A549 (cell line): ENCODE measurements at regions not wholly inside any gene's neighbourhood (a gene's known extent, or its start where the extent isn't known, plus 50 kb on each side); places are given as distances from the start of the nearest gene placed in this dataset.
A peak's percentile ranks its signal among the peaks of the same experiment; 100 is the strongest.

Source experiments
- ATAC-seq, 2 experiments: fragments of 200-7000 bp in 1 of 2; fragments of >200 bp in 1 of 2; cut with Nextera tagmentation in 1 of 2; cut with Tn5 transposase in 1 of 2; 3 replicates each; pipeline versions ENCODE4 v1.8.0 to v1.9.1; 2018 to 2020; ENCODE audit warnings: mild to moderate bottlenecking in 1 of 2, moderate library complexity in 1 of 2
- CTCF ChIA-PET: fragments of 300-600 bp; sonication (Branson Sonifier 250); formaldehyde crosslinking; extraction: SDS; loops from one replicate; lab custom pipeline; 2021; ENCODE audit warnings: antibody characterized with exemption, inconsistent platforms; lab: Yijun Ruan, JAX
- POLR2A ChIA-PET: fragments of 350-600 bp; formaldehyde crosslinking; extraction: SDS; loops from one replicate; lab custom pipeline; 2021; ENCODE audit warnings: antibody characterized with exemption, inconsistent platforms; lab: Yijun Ruan, JAX
- DNase-seq, 2 experiments: peaks; one replicate each; pipeline versions ENCODE4 v3.0.0 to v3.0.0-alpha.2; 2011 to 2016; ENCODE audit warnings: low read depth in 1 of 2, low spot score in 1 of 2
- FAIRE-seq: peaks from 2 replicates; lab custom pipeline; 2011; peaks lifted over from hg19 to GRCh38; lab: Jason Lieb, UNC
- H3K27ac ChIP-seq, 2 experiments: fragments of >200 bp; sonication (Bioruptor Twin); formaldehyde crosslinking; 3 replicates each; pipeline ENCODE4 v1.5.1; 2016 to 2017
- H3K4me1 ChIP-seq: fragments of >200 bp; sonication (Bioruptor Twin); formaldehyde crosslinking; 3 replicates; pipeline ENCODE4 v1.6.1; 2016
- H3K4me2 ChIP-seq: fragments of >200 bp; sonication (Bioruptor Twin); formaldehyde crosslinking; 3 replicates; pipeline ENCODE4 v1.6.1; 2016
- H3K4me3 ChIP-seq: fragments of >200 bp; sonication (Bioruptor Twin); formaldehyde crosslinking; 3 replicates; pipeline ENCODE4 v1.5.1; 2016
- H3K9me3 ChIP-seq: fragments of >200 bp; sonication (Bioruptor Twin); formaldehyde crosslinking; 3 replicates; pipeline ENCODE4 v1.6.1; 2016
- BCL3 ChIP-seq: fragments of >200 bp; sonication (Bioruptor Twin); formaldehyde crosslinking; IDR thresholded peaks from 3 replicates; pipeline ENCODE4 v1.6.1; 2016
- CBX8 ChIP-seq: fragments of 200-600 bp; sonication (generic); IDR thresholded peaks from 2 replicates; pipeline ENCODE4 v1.6.1; 2016
- CHD2 ChIP-seq: fragments of 150-350 bp; IDR thresholded peaks from 2 replicates; pipeline ENCODE4 v1.6.1; 2014; ENCODE audit warnings: low read length; ENCODE audit not compliant: partially characterized antibody
- CTCF ChIP-seq: fragments of >200 bp; sonication (Bioruptor Twin); formaldehyde crosslinking; IDR thresholded peaks from 3 replicates; pipeline ENCODE4 v1.5.1; 2016
- E2F6 ChIP-seq: IDR thresholded peaks from 2 replicates; pipeline ENCODE4 v1.6.1; 2012; ENCODE audit warnings: low read depth, borderline replicate concordance
- ELK1 ChIP-seq: fragments of 150-350 bp; IDR thresholded peaks from 2 replicates; pipeline ENCODE4 v1.6.1; 2014; ENCODE audit warnings: low read depth, mild to moderate bottlenecking, low read length
- EP300 ChIP-seq, 2 experiments: fragments of >200 bp; sonication (Bioruptor Twin); formaldehyde crosslinking; IDR thresholded peaks; 2 replicates in 1 of 2; 3 replicates in 1 of 2; pipeline ENCODE4 v1.6.1; 2016 to 2017
- FOSB ChIP-seq: fragments of 250-450 bp; sonication (Bioruptor Pico); IDR thresholded peaks from 2 replicates; pipeline ENCODE4 v1.5.0; 2020; ENCODE audit warnings: mild to moderate bottlenecking, moderate library complexity
- GATA3 ChIP-seq: IDR thresholded peaks from 2 replicates; pipeline ENCODE4 v1.6.1; 2012; ENCODE audit warnings: borderline replicate concordance
- HEYL ChIP-seq: fragments of 250-450 bp; sonication (Bioruptor Pico); IDR thresholded peaks from 2 replicates; pipeline ENCODE4 v1.8.0; 2021; ENCODE audit warnings: mild to moderate bottlenecking, moderate library complexity
- HOXB5 ChIP-seq: fragments of 250-450 bp; sonication (Bioruptor Pico); IDR thresholded peaks from 2 replicates; pipeline ENCODE4 v1.5.0; 2020; ENCODE audit warnings: mild to moderate bottlenecking, moderate library complexity
- KDM1A ChIP-seq: fragments of 200-600 bp; sonication (generic); IDR thresholded peaks from 2 replicates; pipeline ENCODE4 v1.6.1; 2016; ENCODE audit warnings: low read depth, mild to moderate bottlenecking
- MAX ChIP-seq: IDR thresholded peaks from 2 replicates; pipeline ENCODE4 v1.6.1; 2012
- NFE2L2 ChIP-seq: fragments of 150-350 bp; conservative IDR thresholded peaks from 2 replicates; pipeline ENCODE4 v1.6.1; 2014; ENCODE audit warnings: low read length
- NR3C1 ChIP-seq: fragments of >200 bp; sonication (Bioruptor Twin); formaldehyde crosslinking; IDR thresholded peaks from 3 replicates; pipeline ENCODE4 v1.6.1; 2017
- PHF8 ChIP-seq: fragments of 200-600 bp; sonication (generic); IDR thresholded peaks from 2 replicates; pipeline ENCODE4 v1.6.1; 2016; ENCODE audit warnings: low read depth, mild to moderate bottlenecking, antibody characterized with exemption, moderate library complexity, borderline replicate concordance
- RAD21 ChIP-seq, 2 experiments: fragments of >200 bp in 1 of 2; sonication (Bioruptor Twin) in 1 of 2; formaldehyde crosslinking in 1 of 2; IDR thresholded peaks in 1 of 2; conservative IDR thresholded peaks in 1 of 2; 2 replicates in 1 of 2; 3 replicates in 1 of 2; pipeline ENCODE4 v1.6.1; 2012 to 2018; ENCODE audit warnings: inconsistent platforms in 1 of 2
- RARB ChIP-seq: fragments of 250-450 bp; sonication (Bioruptor Pico); IDR thresholded peaks from 2 replicates; pipeline ENCODE4 v1.8.0; 2021; ENCODE audit warnings: mild to moderate bottlenecking, moderate library complexity
- SMC3 ChIP-seq: fragments of >200 bp; sonication (Bioruptor Twin); formaldehyde crosslinking; IDR thresholded peaks from 3 replicates; pipeline ENCODE4 v1.6.1; 2018; ENCODE audit warnings: inconsistent platforms
- SREBF2 ChIP-seq: fragments of 450-650 bp; IDR thresholded peaks from 2 replicates; pipeline ENCODE4 v1.6.1; 2014; ENCODE audit warnings: mild to moderate bottlenecking, moderate library complexity
- USF2 ChIP-seq: fragments of 450-650 bp; IDR thresholded peaks from 2 replicates; pipeline ENCODE4 v1.6.1; 2014; ENCODE audit warnings: antibody characterized with exemption
- ZC3H11A ChIP-seq: fragments of 450-650 bp; IDR thresholded peaks from 2 replicates; pipeline ENCODE4 v1.6.1; 2014; ENCODE audit warnings: antibody characterized with exemption, mild to moderate bottlenecking
- ZNF302 ChIP-seq: fragments of 250-450 bp; sonication (Bioruptor Pico); IDR thresholded peaks from 2 replicates; pipeline ENCODE4 v1.9.0; 2021; ENCODE audit warnings: inconsistent platforms, mild to moderate bottlenecking, moderate library complexity
- ZSCAN20 ChIP-seq: fragments of 250-450 bp; sonication (Bioruptor Pico); IDR thresholded peaks from 2 replicates; pipeline ENCODE4 v1.8.0; 2022; ENCODE audit warnings: mild to moderate bottlenecking, moderate library complexity
- WGBS: methylation state at CpG from one replicate; pipeline ENCODE4 v1.1.6; 2017; ENCODE audit errors: missing lambda C conversion rate; 5-methylcytosine and 5-hydroxymethylcytosine counted together

GRCh38 chr16:66272461-66272860 lies 94.0 kb upstream of the CDH5 start:
- CTCF ChIA-PET = interaction anchor here (3.9 kb wide), 1 partner anchor 43 kb away, joined by 17 read pairs; no protein-coding TSS in a partner anchor
- Histone ChIP-seq H3K4me3 (no peak overlapping the region), H3K9me3 (no peaks in the 10 kb centered on the region), H3K4me2 (no peak overlapping the region), H3K27ac (no peak overlapping the region), H3K4me1 (0 out of 3 replicates have a peak, but pooled peaks cover 2% of the 10 kb centered on the region)
- no peak for DNase-seq
- 41% methylated on average over 6 of the region's 6 CpGs for WGBS
- no peak for FAIRE-seq
- TF ChIP-seq SMC3 = no peak
- TF ChIP-seq ZSCAN20 (CRISPR knock-in tag) = no peak
- TF ChIP-seq CBX8 = no peak
- no peak for TF ChIP-seq ZC3H11A
- no peak for TF ChIP-seq RAD21 (conservative IDR thresholded peaks at IDR 0.05 in 1 of 2, IDR thresholded peaks at IDR 0.05 in 1 of 2)
- TF ChIP-seq ZNF302 = no peak
- no peak for TF ChIP-seq SREBF2
- no peak for ATAC-seq
- POLR2A ChIA-PET = no interaction called here

- no peak for FAIRE-seq
- ATAC-seq = no peak
- ChIA-PET CTCF (interaction anchor here (0.6 to 4.0 kb wide), 14 partner anchors 9 to 596 kb away, joined by 3 to 17 read pairs (median 4); no protein-coding TSS in a partner anchor), POLR2A (no interaction called here)
- H3K27ac ChIP-seq = no peak overlapping the region
- H3K4me3 ChIP-seq = no peak overlapping the region
- H3K4me2 ChIP-seq = peak overlapping the region; percentile 86; the same call in 1 of the 3 replicates
- no peaks in the 10 kb centered on the region for H3K9me3 ChIP-seq
- DNase-seq = no peak
- WGBS = 60% methylated on average over 13 of the region's 14 CpGs
- no peak for TF ChIP-seq NR3C1
- no peak for TF ChIP-seq BCL3
- TF ChIP-seq NFE2L2 = no peak
- TF ChIP-seq USF2 = no peak
- TF ChIP-seq HEYL = no peak
- no peak for TF ChIP-seq CHD2
- TF ChIP-seq ELK1 = no peak
- TF ChIP-seq E2F6 = no peak
- TF ChIP-seq HOXB5 (CRISPR knock-in tag) = no peak
- 0 out of 3 replicates have a peak, but pooled peaks cover 2% of the 10 kb centered on the region for H3K4me1 ChIP-seq
Measured at GRCh38 chr16:66271074-66272060, 95.1 kb upstream of the CDH5 start.

GRCh38 chr16:66270333-66270927 lies 96.1 kb upstream of the CDH5 start:
- ATAC-seq = peak; percentile 80 to 94
- no peak for FAIRE-seq
- ChIA-PET POLR2A (no interaction called here), CTCF (interaction anchor here (0.6 to 4.0 kb wide), 14 partner anchors 9 to 597 kb away, joined by 3 to 17 read pairs (median 4); no protein-coding TSS in a partner anchor)
- 0 out of 3 replicates have a peak overlapping the region, but pooled peaks have one; percentile 24 for H3K4me3 ChIP-seq
- peak overlapping the region; percentile 86 for H3K4me2 ChIP-seq
- WGBS = 21% methylated on average over 27 of the region's 48 CpGs
- 0 out of 3 replicates have a peak, but pooled peaks cover 2% of the 10 kb centered on the region for H3K4me1 ChIP-seq
- peak; percentile 73 to 85 for DNase-seq
- peak overlapping the region; percentile 37 to 69; a peak in 4 of 6 replicates for H3K27ac ChIP-seq
- no peaks in the 10 kb centered on the region for H3K9me3 ChIP-seq
- TF ChIP-seq KDM1A = peak; percentile 61; the same call in 1 of the 2 replicates
- TF ChIP-seq EP300 (IDR thresholded peaks at IDR 0.05) = no peak
- TF ChIP-seq PHF8 = no peak
- TF ChIP-seq FOSB = no peak
- peak; percentile 72 to 88 for TF ChIP-seq RAD21 (conservative IDR thresholded peaks at IDR 0.05 in 1 of 2, IDR thresholded peaks at IDR 0.05 in 1 of 2)
- TF ChIP-seq ZNF302 = no peak
- TF ChIP-seq RARB = no peak
- TF ChIP-seq MAX = peak; percentile 69
- no peak for TF ChIP-seq NFE2L2
- peak; percentile 78 for TF ChIP-seq SMC3
- no peak for TF ChIP-seq GATA3
- TF ChIP-seq CTCF = peak; percentile 87
- peak; percentile 75 for TF ChIP-seq E2F6
